ENCODE measurements at regions not wholly inside any gene's neighbourhood (a gene's known extent, or its start where the extent isn't known, plus 50 kb on each side); places are given as distances from the start of the nearest gene placed in this dataset.

- TF ChIP-seq CTCF (IDR thresholded peaks at IDR 0.05): no peak
- no peak for TF ChIP-seq EP300 (IDR thresholded peaks at IDR 0.05)
- TF ChIP-seq POLR2AphosphoS5 (IDR thresholded peaks at IDR 0.05): no peak
These were observed 367.3 kb upstream of the CHRM2 start for GRCh38 chr7:136501151-136501550.

All from stomach (tissue), 4 donors.